SK-N-DZ (cell line): ENCODE measurements at regions not wholly inside any gene's neighbourhood (a gene's known extent, or its start where the extent isn't known, plus 50 kb on each side); places are given as distances from the start of the nearest gene placed in this dataset.

ENCODE experiments used
- DNase-seq: peaks from one replicate; pipeline ENCODE4 v3.0.0-alpha.2; 2015; ENCODE audit warnings: low spot score

- no peak for DNase-seq
Measured at GRCh38 chr13:34777914-34778303, 164.2 kb upstream of the NBEA start.

DNA sequence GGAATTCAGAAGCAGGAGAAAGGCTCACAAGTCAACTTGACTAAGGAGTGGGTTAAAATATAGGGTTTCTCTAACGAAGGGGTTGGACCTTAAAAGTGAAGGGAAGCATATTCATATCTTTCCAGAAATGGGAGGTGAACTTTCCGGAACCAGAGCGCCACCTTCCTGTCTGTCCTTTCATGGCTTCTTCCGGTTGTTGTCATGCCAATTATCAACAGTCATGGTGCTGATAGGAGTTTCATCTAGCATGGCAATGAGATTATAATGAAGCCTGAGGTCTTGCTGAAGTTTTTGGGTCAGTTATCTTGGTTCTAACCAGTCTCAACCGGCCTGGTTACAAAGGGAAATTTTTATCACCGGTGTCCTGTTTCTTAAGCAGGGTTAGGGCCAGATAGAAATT, 162.9 kb upstream of the NBEA start:
- no peak for DNase-seq

GRCh38 chr13:34793301-34793700, 148.8 kb upstream of the NBEA start:
- DNase-seq: no peak

- DNase-seq: no peak
Measured at GRCh38 chr13:34803756-34804155, 138.3 kb upstream of the NBEA start.

DNA sequence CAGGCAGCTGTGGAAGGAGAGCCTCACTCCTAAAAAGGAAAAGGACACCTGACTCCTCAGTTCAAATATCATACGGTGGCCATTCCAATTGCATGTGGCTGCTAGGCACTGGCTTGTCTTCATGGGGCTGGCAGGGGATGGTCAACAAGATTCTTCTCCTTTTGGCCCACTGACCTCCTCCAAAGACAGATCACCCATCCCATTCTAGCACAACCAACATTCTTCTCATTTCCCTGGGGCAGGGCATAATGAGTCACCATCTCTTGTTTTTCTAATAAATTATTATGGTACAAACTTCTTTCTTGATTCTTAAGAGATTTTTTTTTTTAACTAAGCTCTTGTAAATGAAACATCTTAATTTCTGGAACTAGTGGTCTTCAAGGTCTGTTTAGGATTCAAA, 136.7 kb upstream of the NBEA start:
- no peak for DNase-seq

DNA sequence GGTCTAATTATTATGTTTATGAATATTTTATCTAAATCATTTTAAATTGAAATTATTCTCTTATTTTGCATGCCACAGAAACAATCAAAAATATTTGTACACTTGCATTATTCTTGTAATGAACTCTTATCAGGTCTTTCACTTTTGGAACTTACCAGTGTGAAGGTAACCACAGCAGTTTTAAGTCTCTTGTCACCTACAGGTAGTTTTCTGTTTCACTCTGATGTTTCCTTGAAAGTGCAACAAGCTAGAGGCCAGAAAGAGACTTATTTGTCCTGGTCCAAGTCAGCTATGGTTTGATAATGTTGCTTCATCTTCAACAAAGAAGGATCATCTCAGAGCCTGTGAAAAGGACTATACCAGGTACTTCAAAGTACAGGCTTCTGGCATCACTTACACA, 133.4 kb upstream of the NBEA start:
- DNase-seq: no peak

GRCh38 chr13:34810996-34811395, 131.1 kb upstream of the NBEA start:
- DNase-seq: peak; percentile 67

GRCh38 chr13:34815526-34815925, 126.5 kb upstream of the NBEA start:
- no peak for DNase-seq

DNA sequence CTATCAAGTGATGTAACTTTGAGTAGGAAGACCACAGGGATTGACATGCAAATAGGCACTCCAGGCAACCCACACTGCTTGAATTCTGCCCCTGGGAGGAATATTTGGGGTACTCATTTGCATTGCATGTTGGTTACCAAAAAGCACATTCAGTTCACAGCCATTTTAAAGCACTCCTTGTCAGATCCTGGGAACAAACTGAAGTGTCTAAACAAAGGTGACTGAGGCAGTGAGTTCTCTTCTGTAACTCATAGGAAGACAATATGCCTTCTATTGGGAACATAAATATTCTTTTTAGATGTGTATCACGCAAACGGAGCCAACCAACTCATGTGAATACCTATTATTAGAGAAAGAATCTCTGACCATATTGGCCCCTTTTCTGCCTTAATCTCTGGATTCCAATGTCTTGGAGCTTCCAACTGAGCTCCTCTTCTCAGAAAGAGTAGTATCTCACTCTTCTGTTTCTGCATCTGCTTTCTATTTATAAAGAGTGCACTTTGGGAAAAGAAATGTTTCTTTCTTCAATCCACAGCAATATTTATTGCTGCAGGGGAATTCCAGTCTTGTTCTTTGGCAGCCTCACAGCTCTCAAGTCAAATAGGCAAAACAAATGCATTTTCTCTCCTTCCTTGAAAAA, 125.7 kb upstream of the NBEA start:
- no peak for DNase-seq

DNA sequence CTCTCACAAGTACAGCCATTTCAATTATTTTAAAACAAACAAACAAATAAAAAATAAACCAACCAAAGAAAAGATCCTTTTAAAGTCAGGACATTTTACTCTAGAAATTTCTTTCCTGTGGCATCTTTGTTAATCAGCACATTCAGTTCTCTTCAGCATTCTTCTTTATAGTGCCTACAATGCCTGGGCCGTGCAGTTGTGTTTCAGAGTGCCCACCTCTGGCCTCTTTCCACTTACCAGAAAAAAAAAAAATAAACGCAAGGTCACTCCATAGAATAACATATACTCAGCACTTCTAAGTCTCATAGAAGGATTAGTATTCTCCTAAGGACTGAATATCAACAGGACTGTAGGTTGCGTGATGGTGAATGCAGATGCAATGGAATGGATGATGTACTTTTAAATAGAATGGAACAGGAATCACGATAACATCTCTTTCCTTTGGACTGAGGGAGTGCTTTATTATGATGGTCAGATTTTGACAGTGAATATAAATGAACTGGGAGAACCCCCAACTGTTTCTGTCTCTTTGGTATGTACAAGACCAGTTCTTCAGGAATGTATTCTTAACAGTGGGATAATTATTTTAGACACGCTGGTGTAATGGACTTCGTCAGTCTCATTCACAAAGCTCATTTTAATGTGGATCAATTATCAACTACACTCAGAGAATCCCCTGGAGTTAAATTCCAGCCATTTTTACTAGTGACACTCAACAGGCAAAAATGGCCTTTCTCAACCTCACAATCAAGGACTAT, 125.0 kb upstream of the NBEA start:
- no peak for DNase-seq

- DNase-seq: no peak
Measured at GRCh38 chr13:34822650-34823049, 119.4 kb upstream of the NBEA start.

DNA sequence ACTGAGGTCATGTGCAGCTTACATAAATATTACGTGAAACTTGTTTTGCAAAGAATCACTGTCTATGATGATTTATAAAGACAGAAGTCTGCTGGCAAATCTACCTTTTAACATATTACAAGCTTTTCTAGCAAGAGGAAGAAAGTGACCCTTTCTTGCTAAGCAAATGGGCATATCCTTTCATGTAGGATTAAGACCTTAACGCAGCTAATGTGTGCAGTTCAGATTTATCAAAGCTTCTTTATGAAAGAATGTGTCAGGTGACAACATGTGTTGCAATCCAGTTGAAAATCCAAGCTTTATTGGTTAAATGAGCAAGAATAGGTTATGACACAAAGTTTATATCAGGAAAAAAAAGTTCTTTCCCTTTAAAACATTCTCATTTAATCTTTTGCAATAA, 115.6 kb upstream of the NBEA start:
- DNase-seq: no peak

GRCh38 chr13:34833562-34834182, 108.4 kb upstream of the NBEA start:
- DNase-seq: no peak

DNA sequence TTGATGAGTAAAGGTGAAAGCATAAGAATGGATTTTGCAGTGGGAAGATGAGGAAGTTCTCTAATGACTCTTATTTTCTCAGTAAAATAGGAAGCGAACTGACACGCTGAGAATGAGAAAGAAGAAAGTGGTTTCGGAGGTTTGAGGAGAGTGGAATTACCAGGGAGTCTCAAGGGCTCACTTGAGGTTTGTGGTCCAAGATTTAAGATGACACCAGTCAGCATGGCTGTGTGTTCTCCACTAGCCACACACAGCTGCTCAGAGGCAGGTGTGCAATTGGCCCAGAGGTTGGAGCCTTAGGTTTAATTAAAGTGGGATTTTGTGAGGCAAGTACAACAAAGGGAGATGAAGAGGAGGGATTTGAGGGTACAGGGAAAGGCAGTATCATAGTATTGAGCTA, 99.6 kb upstream of the NBEA start:
- DNase-seq: no peak

DNA sequence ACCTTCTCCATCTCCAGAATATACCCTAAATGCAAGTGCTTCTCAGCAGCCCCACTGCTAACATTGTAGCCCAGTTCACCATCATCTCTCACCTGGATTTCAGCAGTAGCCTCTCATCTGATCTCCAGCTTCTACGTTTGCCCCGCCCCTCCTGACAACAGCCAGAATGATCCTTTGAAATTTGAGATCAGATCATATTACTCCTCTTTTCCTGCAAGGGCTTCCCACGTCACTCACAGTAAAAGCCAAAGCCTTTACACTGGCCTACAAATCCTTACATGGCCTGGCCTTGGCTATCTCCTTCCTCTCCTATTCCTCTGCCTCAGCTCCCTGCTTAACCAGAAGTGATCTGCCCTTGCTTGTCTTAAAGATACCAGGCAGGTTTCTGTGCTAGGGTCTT, 94.3 kb upstream of the NBEA start:
- DNase-seq: peak; percentile 18

DNA sequence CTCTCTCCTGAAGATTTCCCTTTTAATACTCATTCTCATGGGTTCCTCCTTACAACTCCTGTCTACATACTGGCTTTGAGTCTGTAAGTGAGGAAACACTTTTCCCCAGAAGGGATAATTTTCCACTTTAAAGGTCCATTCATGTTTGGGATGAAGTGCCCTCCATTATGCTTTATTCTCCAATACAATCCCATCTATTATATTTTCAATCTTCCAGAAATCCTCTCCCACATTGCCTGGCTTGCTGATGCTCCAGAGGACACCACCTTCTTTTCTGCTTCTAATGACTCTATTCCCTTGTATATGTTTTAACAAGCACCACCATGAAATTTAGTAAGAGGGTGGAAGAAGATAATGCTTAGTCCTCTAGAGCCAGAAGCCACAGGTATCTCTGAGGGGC, 92.7 kb upstream of the NBEA start:
- DNase-seq: no peak

DNA sequence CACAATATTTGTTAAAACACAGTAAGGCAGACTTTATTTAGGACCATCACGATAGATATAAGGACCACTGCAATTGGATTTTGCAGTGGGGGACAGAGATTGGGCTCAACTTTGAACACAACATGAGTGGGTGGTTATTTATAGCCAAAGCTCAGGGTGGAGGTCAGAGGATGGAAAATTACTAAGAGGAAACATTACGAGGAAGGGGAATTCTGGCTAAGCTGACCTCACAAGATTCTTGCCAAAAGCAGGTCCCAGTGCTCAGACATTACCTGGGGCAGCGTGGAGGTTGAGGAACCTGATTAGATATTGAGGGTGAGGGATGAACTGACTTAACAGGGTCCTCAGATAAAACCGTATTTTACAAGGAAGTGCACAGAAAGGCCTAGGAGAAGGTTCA, 88.9 kb upstream of the NBEA start:
- no peak for DNase-seq

GRCh38 chr13:34857558-34858325, 84.3 kb upstream of the NBEA start:
- DNase-seq: no peak

- DNase-seq: no peak
Measured at GRCh38 chr13:34862311-34862710, 79.8 kb upstream of the NBEA start.

DNA sequence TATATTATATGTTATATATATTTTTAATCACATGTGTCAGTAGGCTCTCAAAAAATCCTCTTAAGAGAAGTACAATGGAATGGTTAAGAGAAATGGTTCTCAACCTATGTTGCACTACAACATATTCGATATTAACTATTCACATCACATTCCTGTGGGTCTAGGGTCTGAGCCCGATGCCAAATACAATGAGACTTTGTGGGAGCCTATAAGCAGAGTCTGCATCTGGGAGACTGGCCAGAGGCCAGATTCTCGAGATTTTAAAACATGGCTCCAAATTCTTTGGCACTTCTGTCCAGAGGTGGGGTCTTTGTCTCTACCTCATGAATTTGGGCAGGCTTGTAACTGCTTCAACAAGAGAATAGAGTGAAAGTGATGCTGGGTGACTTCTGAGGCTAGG, 79.4 kb upstream of the NBEA start:
- no peak for DNase-seq

GRCh38 chr13:34863360-34864135, 78.5 kb upstream of the NBEA start:
- DNase-seq: no peak

DNA sequence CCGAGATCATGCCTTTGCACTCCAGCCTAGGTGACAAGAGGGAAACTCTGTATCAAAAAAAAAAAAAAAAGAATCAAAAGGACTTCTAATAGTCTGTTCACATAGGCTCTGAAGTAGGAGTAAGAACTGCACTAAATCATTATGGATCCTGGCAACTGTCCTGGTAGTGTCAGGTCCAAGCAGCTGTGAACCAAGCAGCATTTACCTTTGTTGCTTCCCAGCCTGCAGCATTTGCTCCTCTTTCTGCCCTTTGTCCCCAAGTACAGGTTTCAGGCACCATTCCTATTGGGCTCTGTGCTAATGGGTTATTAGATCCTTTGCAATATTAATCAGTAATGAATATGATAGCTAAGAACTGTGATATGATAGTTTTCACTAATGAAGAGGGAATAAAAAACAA, 77.4 kb upstream of the NBEA start:
- no peak for DNase-seq
